Natural killer cell (primary cell): ENCODE measurements at regions not wholly inside any gene's neighbourhood (a gene's known extent, or its start where the extent isn't known, plus 50 kb on each side); places are given as distances from the start of the nearest gene placed in this dataset.
"Not testable (repeated sequence)": the region's sequence is repeated elsewhere in the genome, so short reads cannot be mapped to it uniquely, and the experiment has no call there.

ENCODE experiments used
- ATAC-seq, 3 donors: fragments of 150-1000 bp in 2 of 3; fragments of 200-7000 bp in 1 of 3; cut with Tn5 transposase; 1 replicate in 1 of 3; 2 replicates in 2 of 3; pipeline ENCODE4 v1.10.0; 2021; ENCODE audit warnings: mild to moderate bottlenecking in 2 of 3, moderate library complexity in 2 of 3
- DNase-seq, 2 donors: peaks; one replicate each; pipeline versions ENCODE4 v3.0.0 to v3.0.0-alpha.2; 2013 to 2021; ENCODE audit warnings: mixed read lengths in 1 of 2
- H3K27ac ChIP-seq: one replicate; pipeline ENCODE4 v1.5.1; 2013; ENCODE audit warnings: mild to moderate bottlenecking, low read length
- H3K27me3 ChIP-seq: one replicate; pipeline ENCODE4 v1.6.1; 2013; ENCODE audit warnings: low read length; ENCODE audit not compliant: control insufficient read depth, insufficient read depth
- H3K36me3 ChIP-seq: one replicate; pipeline ENCODE4 v1.6.1; 2013; ENCODE audit warnings: low read length; ENCODE audit not compliant: control insufficient read depth, insufficient read depth
- H3K4me1 ChIP-seq: one replicate; pipeline ENCODE4 v1.6.1; 2013; ENCODE audit warnings: low read length; ENCODE audit not compliant: control insufficient read depth, insufficient read depth
- H3K4me3 ChIP-seq: one replicate; pipeline ENCODE4 v1.5.1; 2013; ENCODE audit warnings: low read length
- H3K9me3 ChIP-seq: one replicate; pipeline ENCODE4 v1.6.1; 2013; ENCODE audit warnings: low read length; ENCODE audit not compliant: control insufficient read depth, insufficient read depth
- H3K27ac Mint-ChIP-seq, 2 donors: one replicate each; pipeline ENCODE4 v1.8.0; 2022; ENCODE audit warnings: mild to moderate bottlenecking in 2 of 2, mixed read lengths in 2 of 2, moderate library complexity in 1 of 2
- H3K27me3 Mint-ChIP-seq, 2 donors: one replicate each; pipeline ENCODE4 v1.8.0; 2022; ENCODE audit warnings: low read depth in 2 of 2, mixed read lengths in 2 of 2
- H3K36me3 Mint-ChIP-seq: one replicate; pipeline ENCODE4 v1.8.0; 2022; ENCODE audit warnings: mixed read lengths
- H3K4me1 Mint-ChIP-seq, 2 donors: one replicate each; pipeline ENCODE4 v1.8.0; 2022; ENCODE audit warnings: mixed read lengths in 2 of 2
- H3K4me3 Mint-ChIP-seq: one replicate; pipeline ENCODE4 v1.8.0; 2022; ENCODE audit warnings: mild to moderate bottlenecking, moderate library complexity, mixed read lengths
- H3K9me3 Mint-ChIP-seq, 2 donors: one replicate each; pipeline ENCODE4 v1.8.0; 2022; ENCODE audit warnings: mixed read lengths in 2 of 2
- WGBS: methylation state at CpG from one replicate; pipeline ENCODE4 v1.1.7; 2013; ENCODE audit warnings: missing lambda C conversion rate; ENCODE audit not compliant: insufficient coverage; 5-methylcytosine and 5-hydroxymethylcytosine counted together
- intact Hi-C: fragments of 100-400 bp; cut with micrococcal nuclease; formaldehyde crosslinking; loops from one replicate; pipeline ENCODE4 v1.14.2; 2022
- TF ChIP-seq, protein P1 (sequence below): fragments of 200-600 bp; IDR thresholded peaks from one replicate; pipeline ENCODE4 v1.8.0; 2022; ENCODE audit warnings: antibody characterized with exemption

DNA sequence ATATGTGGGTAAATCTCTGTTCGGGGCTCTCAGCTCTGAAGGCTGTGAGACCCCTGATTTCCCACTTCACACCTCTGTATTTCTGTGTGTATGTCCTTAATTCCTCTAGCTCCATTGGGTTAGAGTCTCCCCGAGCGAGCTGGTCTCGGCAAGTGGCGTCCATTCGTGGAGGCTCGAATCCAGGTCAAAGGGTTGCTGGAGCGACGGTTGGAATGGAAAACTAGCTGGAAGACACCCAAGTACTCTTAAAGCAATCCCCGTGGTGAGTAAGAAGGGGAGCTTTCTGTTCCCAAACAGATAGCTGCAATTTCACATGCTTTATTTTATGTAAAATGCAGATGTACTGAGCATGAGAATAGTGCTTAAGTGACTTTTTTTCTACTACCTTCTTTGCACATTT, 277.5 kb upstream of the SGCG start:
- H3K27me3 ChIP-seq: no peaks in the 10 kb centered on the region
- WGBS: 89% methylated on average over 9 of the region's 10 CpGs
- ATAC-seq: no peak
- no peaks in the 10 kb centered on the region for H3K4me1 ChIP-seq
- H3K36me3 ChIP-seq: no peaks in the 10 kb centered on the region
- TF ChIP-seq, protein P1, sequence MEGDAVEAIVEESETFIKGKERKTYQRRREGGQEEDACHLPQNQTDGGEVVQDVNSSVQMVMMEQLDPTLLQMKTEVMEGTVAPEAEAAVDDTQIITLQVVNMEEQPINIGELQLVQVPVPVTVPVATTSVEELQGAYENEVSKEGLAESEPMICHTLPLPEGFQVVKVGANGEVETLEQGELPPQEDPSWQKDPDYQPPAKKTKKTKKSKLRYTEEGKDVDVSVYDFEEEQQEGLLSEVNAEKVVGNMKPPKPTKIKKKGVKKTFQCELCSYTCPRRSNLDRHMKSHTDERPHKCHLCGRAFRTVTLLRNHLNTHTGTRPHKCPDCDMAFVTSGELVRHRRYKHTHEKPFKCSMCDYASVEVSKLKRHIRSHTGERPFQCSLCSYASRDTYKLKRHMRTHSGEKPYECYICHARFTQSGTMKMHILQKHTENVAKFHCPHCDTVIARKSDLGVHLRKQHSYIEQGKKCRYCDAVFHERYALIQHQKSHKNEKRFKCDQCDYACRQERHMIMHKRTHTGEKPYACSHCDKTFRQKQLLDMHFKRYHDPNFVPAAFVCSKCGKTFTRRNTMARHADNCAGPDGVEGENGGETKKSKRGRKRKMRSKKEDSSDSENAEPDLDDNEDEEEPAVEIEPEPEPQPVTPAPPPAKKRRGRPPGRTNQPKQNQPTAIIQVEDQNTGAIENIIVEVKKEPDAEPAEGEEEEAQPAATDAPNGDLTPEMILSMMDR: no peak
- H3K27ac Mint-ChIP-seq: no peak overlapping the region
- no peak for DNase-seq
- no peaks in the 10 kb centered on the region for H3K36me3 Mint-ChIP-seq
- no peaks in the 10 kb centered on the region for H3K27me3 Mint-ChIP-seq
- H3K27ac ChIP-seq: no peak overlapping the region
- no peak overlapping the region for H3K4me3 ChIP-seq
- peaks cover 0 to 3% of the 10 kb centered on the region in 2 donors for H3K9me3 Mint-ChIP-seq
- no peak overlapping the region for H3K4me3 Mint-ChIP-seq
- H3K9me3 ChIP-seq: no peaks in the 10 kb centered on the region
- H3K4me1 Mint-ChIP-seq: no peaks in the 10 kb centered on the region
- intact Hi-C loops: no loop called here

DNA sequence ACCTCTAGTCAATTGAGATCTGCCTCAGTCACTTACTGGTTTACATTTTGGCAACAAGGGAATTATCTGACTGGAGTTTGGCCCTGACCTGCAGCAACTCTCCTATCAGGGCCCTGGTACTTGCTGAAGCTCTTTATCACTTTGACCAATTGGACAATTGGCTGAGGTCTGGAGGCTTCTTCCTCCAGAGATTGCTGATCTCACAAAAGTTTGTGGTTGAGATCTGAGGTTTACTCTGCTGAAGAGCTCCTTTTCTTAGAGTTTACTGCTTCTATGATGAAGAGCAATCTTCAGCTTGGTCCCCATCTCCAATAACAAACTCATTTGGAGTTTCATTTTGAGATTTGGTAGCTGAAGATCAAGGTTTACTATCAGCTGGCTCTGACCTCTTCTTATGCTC, 276.9 kb upstream of the SGCG start:
- Mint-ChIP-seq H3K9me3 (peaks cover 0 to 3% of the 10 kb centered on the region in 2 donors), H3K27me3 (no peaks in the 10 kb centered on the region), H3K27ac (no peak overlapping the region), H3K4me3 (no peak overlapping the region), H3K36me3 (no peaks in the 10 kb centered on the region), H3K4me1 (no peaks in the 10 kb centered on the region)
- Histone ChIP-seq H3K9me3 (no peaks in the 10 kb centered on the region), H3K27ac (no peak overlapping the region), H3K4me1 (no peaks in the 10 kb centered on the region), H3K4me3 (no peak overlapping the region), H3K36me3 (no peaks in the 10 kb centered on the region), H3K27me3 (no peaks in the 10 kb centered on the region)
- ATAC-seq (no peak), DNase-seq (no peak)
- TF ChIP-seq, protein P1: no peak
- intact Hi-C loops: no loop called here

DNA sequence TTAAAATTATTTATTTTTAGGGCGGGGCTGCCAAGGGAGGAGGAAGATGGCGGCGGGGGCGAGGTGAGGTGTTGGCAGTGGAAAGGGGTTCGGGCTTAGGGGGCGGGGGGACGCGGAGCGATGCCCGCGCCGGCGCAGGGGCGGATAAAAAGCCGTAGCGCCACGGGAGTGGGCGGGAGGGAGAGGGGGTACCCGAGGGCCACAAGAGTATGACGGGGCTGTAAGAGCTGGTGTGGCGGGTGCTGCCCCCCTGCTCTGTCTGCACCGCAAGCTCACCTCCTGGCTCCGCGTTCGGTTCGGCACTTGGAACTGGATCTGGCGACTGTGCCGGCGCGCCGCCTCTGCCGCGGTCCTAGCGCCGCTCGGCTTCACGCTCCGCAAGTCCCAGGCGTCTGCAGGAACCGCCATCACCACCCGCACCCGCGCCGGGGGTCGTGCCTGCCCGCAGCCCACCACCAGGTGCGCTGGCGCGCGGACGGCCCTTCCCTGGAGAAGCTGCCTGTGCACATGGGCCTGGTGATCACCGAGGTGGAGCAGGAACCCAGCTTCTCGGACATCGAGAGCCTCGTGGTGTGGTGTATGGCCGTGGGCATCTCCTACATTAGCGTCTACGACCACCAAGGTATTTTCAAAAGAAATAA, 265.2 kb upstream of the SGCG start:
- Histone ChIP-seq H3K27me3 (peaks cover 2% of the 10 kb centered on the region), H3K27ac (no peak overlapping the region), H3K4me1 (no peaks in the 10 kb centered on the region), H3K4me3 (no peak overlapping the region), H3K9me3 (no peaks in the 10 kb centered on the region), H3K36me3 (no peaks in the 10 kb centered on the region)
- Mint-ChIP-seq H3K36me3 (peaks cover 15% of the 10 kb centered on the region), H3K27me3 (peaks cover 12 to 54% of the 10 kb centered on the region in 2 donors), H3K4me3 (peak overlapping the region; percentile 42), H3K9me3 (peaks cover 2 to 6% of the 10 kb centered on the region in 2 donors), H3K4me1 (no peaks in the 10 kb centered on the region), H3K27ac (no peak overlapping the region)
- whole genome bisulfite sequencing: 2% methylated on average over 55 of the region's 58 CpGs
- intact Hi-C loops: no loop called here
- ATAC-seq (peak in 2 of 3 donors; percentile 60 to 65), DNase-seq (no peak)
- TF ChIP-seq, protein P1: no peak

DNA sequence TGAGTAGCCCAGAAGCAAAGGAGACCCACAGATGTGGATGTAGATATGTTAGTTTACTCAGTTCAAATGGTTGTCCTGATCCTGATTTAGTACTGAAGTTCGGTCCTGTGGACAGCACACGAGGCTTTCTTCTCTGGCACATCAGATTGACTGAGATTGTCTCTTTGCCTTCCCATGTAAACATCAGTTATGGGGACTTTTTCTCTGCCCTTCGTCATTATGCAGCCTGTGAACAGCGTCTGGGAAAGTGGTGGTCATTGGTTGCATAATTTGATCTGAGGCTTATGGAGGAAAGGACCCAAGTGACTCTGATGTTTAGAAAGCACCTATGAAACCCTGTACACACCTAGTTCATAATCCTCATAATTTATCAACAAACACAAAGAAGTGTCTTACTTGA, 264.5 kb upstream of the SGCG start:
- H3K27ac Mint-ChIP-seq, DNase-seq, H3K27ac ChIP-seq, intact Hi-C loops, H3K27me3 ChIP-seq, H3K4me3 ChIP-seq, H3K9me3 ChIP-seq, H3K9me3 Mint-ChIP-seq, ATAC-seq, H3K4me1 ChIP-seq, H3K4me1 Mint-ChIP-seq, H3K36me3 ChIP-seq: not testable (repeated sequence)
- H3K36me3 Mint-ChIP-seq: peaks cover 22% of the 10 kb centered on the region
- peaks cover 12 to 55% of the 10 kb centered on the region in 2 donors for H3K27me3 Mint-ChIP-seq
- H3K4me3 Mint-ChIP-seq: peak overlapping the region; percentile 7
- whole genome bisulfite sequencing: 41% methylated on average over 4 of the region's 4 CpGs
